ENCODE measurements at regions not wholly inside any gene's neighbourhood (a gene's known extent, or its start where the extent isn't known, plus 50 kb on each side); places are given as distances from the start of the nearest gene placed in this dataset.
"Not testable (repeated sequence)": the region's sequence is repeated elsewhere in the genome, so short reads cannot be mapped to it uniquely, and the experiment has no call there.

- no peak overlapping the region for H3K4me3 ChIP-seq (ENCODE audit: low read depth, low read length)
- TF ChIP-seq CTCF (IDR thresholded peaks at IDR 0.05; ENCODE audit: insufficient read depth, low read depth, low read length, missing control alignments): no peak
- no peak for DNase-seq (ENCODE audit: low read depth)
These were observed 78.0 kb downstream of the SOWAHC start for GRCh38 chr2:109692013-109692743.

- H3K4me3 ChIP-seq (ENCODE audit: low read depth, low read length); DNase-seq (ENCODE audit: low read depth): not testable (repeated sequence)
These were observed 78.7 kb downstream of the SOWAHC start for GRCh38 chr2:109692831-109693230.

- not testable (repeated sequence) for DNase-seq (ENCODE audit: low read depth); H3K4me3 ChIP-seq (ENCODE audit: low read depth, low read length)
These were observed 79.1 kb downstream of the SOWAHC start for GRCh38 chr2:109693292-109693691.

GRCh38 chr2:109694190-109694589 lies 80.0 kb downstream of the SOWAHC start:
- TF ChIP-seq CTCF (IDR thresholded peaks at IDR 0.05; ENCODE audit: insufficient read depth, low read depth, low read length, missing control alignments): no peak
- no peak for DNase-seq (ENCODE audit: low read depth)
- H3K4me3 ChIP-seq (ENCODE audit: low read depth, low read length): no peak overlapping the region

GRCh38 chr2:109695290-109695689 lies 81.1 kb downstream of the SOWAHC start:
- H3K4me3 ChIP-seq (ENCODE audit: low read depth, low read length): no peak overlapping the region
- no peak for TF ChIP-seq CTCF (IDR thresholded peaks at IDR 0.05; ENCODE audit: insufficient read depth, low read depth, low read length, missing control alignments)
- no peak for DNase-seq (ENCODE audit: low read depth)

GRCh38 chr2:109699646-109700045 lies 85.5 kb downstream of the SOWAHC start:
- H3K4me3 ChIP-seq (ENCODE audit: low read depth, low read length): no peak overlapping the region
- DNase-seq (ENCODE audit: low read depth): no peak
- TF ChIP-seq CTCF (IDR thresholded peaks at IDR 0.05; ENCODE audit: insufficient read depth, low read depth, low read length, missing control alignments): no peak

- H3K4me3 ChIP-seq (ENCODE audit: low read depth, low read length): no peak overlapping the region
- no peak for DNase-seq (ENCODE audit: low read depth)
- no peak for TF ChIP-seq CTCF (IDR thresholded peaks at IDR 0.05; ENCODE audit: insufficient read depth, low read depth, low read length, missing control alignments)
These were observed 86.6 kb downstream of the SOWAHC start for GRCh38 chr2:109700680-109701274.

- DNase-seq (ENCODE audit: low read depth): no peak
- no peak for TF ChIP-seq CTCF (IDR thresholded peaks at IDR 0.05; ENCODE audit: insufficient read depth, low read depth, low read length, missing control alignments)
These were observed 87.2 kb downstream of the SOWAHC start for GRCh38 chr2:109701362-109701761.

More at GRCh38 chr2:109701362-109701761, 87.2 kb downstream of the SOWAHC start:
- H3K4me3 ChIP-seq (ENCODE audit: low read depth, low read length): no peak overlapping the region
